ENCODE measurements at regions not wholly inside any gene's neighbourhood (a gene's known extent, or its start where the extent isn't known, plus 50 kb on each side); places are given as distances from the start of the nearest gene placed in this dataset.

DNA sequence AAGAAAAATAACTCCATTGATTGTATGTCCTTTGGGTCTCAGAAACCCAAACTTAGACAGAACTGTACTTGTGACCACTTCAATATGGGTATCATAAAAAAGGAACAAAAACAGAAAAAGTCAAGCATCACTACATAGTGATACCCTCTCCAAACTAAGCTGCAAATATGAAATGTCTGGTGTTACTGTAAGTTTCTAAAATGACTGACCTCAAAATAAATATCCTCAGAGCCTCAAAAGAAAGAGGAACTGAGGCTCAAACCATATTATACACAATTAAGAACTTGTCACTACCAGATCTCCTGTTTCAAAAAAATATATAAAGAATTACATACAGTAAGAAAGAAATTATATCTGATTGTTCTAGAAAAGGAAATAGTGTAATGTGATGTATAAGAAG, 787.9 kb upstream of the KLHL1 start:
- TF ChIP-seq FOXP2 (optimal IDR thresholded peaks at IDR 0.05; ENCODE audit: control extremely low read depth, extremely low read length, insufficient read depth) = no peak
- no peak for TF ChIP-seq POLR2AphosphoS5 (IDR thresholded peaks at IDR 0.05; ENCODE audit: borderline replicate concordance, low read depth, low read length)
- TF ChIP-seq EZH2 (IDR thresholded peaks at IDR 0.05) = no peak
- Histone ChIP-seq H3K9me3 (ENCODE audit: low read depth, low read length) (no peaks in the 10 kb centered on the region), H3K4me3 (no peak overlapping the region), H3K9ac (ENCODE audit: insufficient read length) (no peak overlapping the region), H3K27ac (no peak overlapping the region), H3K36me3 (ENCODE audit: insufficient read depth, low read length) (no peaks in the 10 kb centered on the region)
- no peak for DNase-seq (ENCODE audit: low read depth, low spot score)

DNA sequence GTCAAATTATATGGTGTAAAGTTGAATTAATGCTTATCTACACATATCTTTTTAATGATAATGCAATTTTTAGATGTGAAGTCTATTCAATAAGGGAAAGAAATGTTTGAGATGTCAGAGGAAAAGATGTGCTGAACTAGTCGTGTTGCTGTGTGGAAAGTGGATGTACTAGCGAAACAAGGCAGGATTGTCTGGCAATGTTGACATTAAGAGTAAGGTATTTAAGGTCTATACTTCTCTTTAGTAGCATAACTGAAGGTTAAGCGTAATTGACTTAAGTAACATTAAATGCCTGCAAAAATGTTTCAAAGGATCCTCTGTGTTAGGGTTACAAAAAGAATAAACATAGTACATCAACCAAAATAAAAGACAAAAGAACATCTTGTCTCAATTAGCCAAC, 787.3 kb upstream of the KLHL1 start:
- no peaks in the 10 kb centered on the region for H3K36me3 ChIP-seq (ENCODE audit: insufficient read depth, low read length)
- H3K9me3 ChIP-seq (ENCODE audit: low read depth, low read length) = no peaks in the 10 kb centered on the region
- TF ChIP-seq FOXP2 (optimal IDR thresholded peaks at IDR 0.05; ENCODE audit: control extremely low read depth, extremely low read length, insufficient read depth) = no peak
- no peak for TF ChIP-seq POLR2AphosphoS5 (IDR thresholded peaks at IDR 0.05; ENCODE audit: borderline replicate concordance, low read depth, low read length)
- TF ChIP-seq EZH2 (IDR thresholded peaks at IDR 0.05) = no peak
- no peak overlapping the region for H3K4me3 ChIP-seq
- no peak overlapping the region for H3K9ac ChIP-seq (ENCODE audit: insufficient read length)
- no peak for DNase-seq (ENCODE audit: low read depth, low spot score)
- H3K27ac ChIP-seq = no peak overlapping the region

DNA sequence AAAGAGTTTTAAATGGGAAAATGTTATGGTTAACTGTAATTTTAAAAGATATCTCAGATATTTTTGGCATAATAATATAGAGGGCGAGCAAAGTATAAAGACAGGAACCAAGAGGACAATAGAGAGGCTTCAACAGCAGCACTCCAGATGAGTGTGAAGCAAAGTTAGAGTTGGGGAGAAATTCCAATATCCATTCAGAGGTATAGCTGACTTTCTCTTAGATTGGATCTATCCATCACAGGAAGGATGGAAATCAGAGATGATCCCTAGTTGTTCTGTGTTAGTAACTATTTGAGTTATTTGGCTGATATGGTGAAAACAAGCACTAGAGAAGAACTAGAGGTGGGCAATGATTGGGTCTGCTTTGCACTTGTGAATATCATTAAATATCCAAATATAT, 786.0 kb upstream of the KLHL1 start:
- no peak for DNase-seq (ENCODE audit: low read depth, low spot score)
- Histone ChIP-seq H3K36me3 (ENCODE audit: insufficient read depth, low read length) (no peaks in the 10 kb centered on the region), H3K9me3 (ENCODE audit: low read depth, low read length) (no peaks in the 10 kb centered on the region), H3K27ac (no peak overlapping the region), H3K4me3 (no peak overlapping the region), H3K9ac (ENCODE audit: insufficient read length) (no peak overlapping the region)
- no peak for TF ChIP-seq EZH2 (IDR thresholded peaks at IDR 0.05)
- no peak for TF ChIP-seq POLR2AphosphoS5 (IDR thresholded peaks at IDR 0.05; ENCODE audit: borderline replicate concordance, low read depth, low read length)
- no peak for TF ChIP-seq FOXP2 (optimal IDR thresholded peaks at IDR 0.05; ENCODE audit: control extremely low read depth, extremely low read length, insufficient read depth)

DNA sequence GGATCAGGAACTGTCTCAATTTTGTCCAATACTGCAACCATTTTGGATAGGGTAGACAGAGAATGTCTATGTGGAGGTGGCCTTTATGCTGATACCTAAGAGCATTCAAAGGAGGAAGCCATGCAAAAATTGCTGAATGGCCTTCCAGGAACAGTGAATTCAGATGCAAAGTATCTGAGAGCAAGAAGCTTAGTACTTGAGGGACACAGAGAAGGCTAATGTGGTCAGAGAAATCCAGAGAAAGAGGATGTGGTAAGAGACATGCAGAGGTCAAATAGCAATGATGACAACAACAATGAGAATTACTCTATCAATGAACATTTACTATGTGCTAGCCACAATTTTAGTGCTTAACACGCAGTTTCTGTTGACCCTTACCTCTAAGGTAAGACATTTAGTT, 785.6 kb upstream of the KLHL1 start:
- Histone ChIP-seq H3K36me3 (ENCODE audit: insufficient read depth, low read length) (no peaks in the 10 kb centered on the region), H3K9ac (ENCODE audit: insufficient read length) (no peak overlapping the region), H3K9me3 (ENCODE audit: low read depth, low read length) (no peaks in the 10 kb centered on the region), H3K27ac (no peak overlapping the region), H3K4me3 (no peak overlapping the region)
- no peak for TF ChIP-seq EZH2 (IDR thresholded peaks at IDR 0.05)
- TF ChIP-seq FOXP2 (optimal IDR thresholded peaks at IDR 0.05; ENCODE audit: control extremely low read depth, extremely low read length, insufficient read depth) = no peak
- no peak for TF ChIP-seq POLR2AphosphoS5 (IDR thresholded peaks at IDR 0.05; ENCODE audit: borderline replicate concordance, low read depth, low read length)
- no peak for DNase-seq (ENCODE audit: low read depth, low spot score)

DNA sequence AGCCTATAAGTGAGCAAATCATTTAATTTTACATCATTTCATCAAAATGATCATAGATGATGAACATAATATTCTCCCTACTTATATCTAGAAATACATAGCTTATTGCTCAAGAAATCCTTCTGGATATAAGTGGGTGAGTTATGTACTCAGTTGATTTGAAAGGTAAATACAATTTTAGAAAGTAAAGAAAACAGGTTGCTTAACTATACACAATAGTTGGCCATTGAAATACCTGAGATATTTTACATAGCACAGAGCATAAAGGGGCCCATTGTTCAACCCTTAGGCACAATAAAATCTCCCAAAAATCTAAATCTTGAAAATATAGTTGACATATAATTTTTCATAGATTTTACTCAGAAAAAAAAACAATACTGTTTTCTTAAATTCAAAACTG, 782.0 kb upstream of the KLHL1 start:
- no peak overlapping the region for H3K27ac ChIP-seq
- H3K4me3 ChIP-seq = no peak overlapping the region
- no peaks in the 10 kb centered on the region for H3K36me3 ChIP-seq (ENCODE audit: insufficient read depth, low read length)
- no peak for TF ChIP-seq POLR2AphosphoS5 (IDR thresholded peaks at IDR 0.05; ENCODE audit: borderline replicate concordance, low read depth, low read length)
- no peak for TF ChIP-seq EZH2 (IDR thresholded peaks at IDR 0.05)
- TF ChIP-seq FOXP2 (optimal IDR thresholded peaks at IDR 0.05; ENCODE audit: control extremely low read depth, extremely low read length, insufficient read depth) = no peak
- H3K9ac ChIP-seq (ENCODE audit: insufficient read length) = no peak overlapping the region
- no peak for DNase-seq (ENCODE audit: low read depth, low spot score)
- H3K9me3 ChIP-seq (ENCODE audit: low read depth, low read length) = no peaks in the 10 kb centered on the region

DNA sequence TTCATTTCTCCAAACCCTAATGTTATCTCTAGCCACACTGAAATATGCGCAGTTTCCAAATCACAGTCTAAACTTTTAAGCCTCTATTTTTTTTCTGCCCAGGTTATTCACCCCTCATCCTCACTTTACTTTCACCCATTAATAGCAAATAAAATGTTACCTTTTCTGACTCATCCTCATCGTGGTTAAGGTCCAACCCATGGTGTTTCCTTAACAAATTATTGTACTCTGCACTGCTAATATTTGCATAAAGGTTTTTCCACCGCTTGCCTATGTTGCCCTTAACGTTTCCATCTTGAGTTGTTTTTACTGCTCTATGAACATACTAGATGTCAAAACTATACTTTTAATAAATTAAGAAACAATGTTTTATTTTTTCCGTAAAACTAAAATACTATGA, 780.9 kb upstream of the KLHL1 start:
- TF ChIP-seq FOXP2 (optimal IDR thresholded peaks at IDR 0.05; ENCODE audit: control extremely low read depth, extremely low read length, insufficient read depth) = no peak
- no peak for TF ChIP-seq POLR2AphosphoS5 (IDR thresholded peaks at IDR 0.05; ENCODE audit: borderline replicate concordance, low read depth, low read length)
- TF ChIP-seq EZH2 (IDR thresholded peaks at IDR 0.05) = no peak
- no peaks in the 10 kb centered on the region; the same call in 1 of the 2 replicates for H3K9me3 ChIP-seq (ENCODE audit: low read depth, low read length)
- H3K36me3 ChIP-seq (ENCODE audit: insufficient read depth, low read length) = no peaks in the 10 kb centered on the region
- no peak overlapping the region for H3K9ac ChIP-seq (ENCODE audit: insufficient read length)
- DNase-seq (ENCODE audit: low read depth, low spot score) = no peak
- no peak overlapping the region for H3K27ac ChIP-seq
- no peak overlapping the region for H3K4me3 ChIP-seq

DNA sequence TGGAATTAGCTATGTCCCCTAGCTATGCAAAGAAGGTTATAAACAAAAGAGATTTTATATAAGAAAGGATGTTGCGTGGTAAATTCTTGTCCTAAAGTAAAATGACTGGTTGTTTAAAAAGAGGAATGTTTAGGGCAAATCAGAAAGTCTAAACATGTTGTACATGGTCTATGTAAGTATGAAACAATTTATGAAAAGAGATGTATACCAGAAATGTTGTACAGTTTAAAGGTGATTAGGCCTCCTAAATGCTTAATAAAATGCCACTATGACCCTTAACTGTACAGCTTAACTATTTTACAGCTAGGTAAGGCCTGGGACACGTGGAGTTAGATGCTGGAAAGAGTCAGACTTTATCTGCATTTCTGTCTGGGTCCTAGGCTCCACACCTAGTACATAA, 775.9 kb upstream of the KLHL1 start:
- no peaks in the 10 kb centered on the region for H3K36me3 ChIP-seq (ENCODE audit: insufficient read depth, low read length)
- H3K4me3 ChIP-seq = no peak overlapping the region
- no peak for DNase-seq (ENCODE audit: low read depth, low spot score)
- no peak for TF ChIP-seq POLR2AphosphoS5 (IDR thresholded peaks at IDR 0.05; ENCODE audit: borderline replicate concordance, low read depth, low read length)
- TF ChIP-seq FOXP2 (optimal IDR thresholded peaks at IDR 0.05; ENCODE audit: control extremely low read depth, extremely low read length, insufficient read depth) = no peak
- TF ChIP-seq EZH2 (IDR thresholded peaks at IDR 0.05) = no peak
- H3K9me3 ChIP-seq (ENCODE audit: low read depth, low read length) = no peaks in the 10 kb centered on the region; the same call in 1 of the 2 replicates
- no peak overlapping the region for H3K27ac ChIP-seq
- H3K9ac ChIP-seq (ENCODE audit: insufficient read length) = no peak overlapping the region

DNA sequence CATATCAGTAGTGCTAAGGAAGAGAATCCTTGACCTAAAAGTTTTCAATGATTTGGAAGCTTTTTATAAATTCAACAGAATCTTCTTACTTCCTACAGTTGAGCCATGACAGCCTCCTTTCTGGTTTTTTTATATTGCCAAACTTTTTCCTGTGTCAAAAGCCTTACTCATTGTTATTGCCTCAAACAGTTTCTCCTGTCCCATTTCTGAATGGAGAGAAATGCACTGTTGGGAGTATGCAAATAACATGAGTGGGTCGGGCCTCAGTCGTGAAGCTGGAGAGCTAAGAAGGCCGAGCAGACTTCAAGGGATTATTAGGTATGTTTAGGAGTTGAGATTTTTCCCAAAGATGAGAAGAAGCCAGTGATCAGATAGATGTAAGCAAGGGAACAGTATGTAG, 766.4 kb upstream of the KLHL1 start:
- no peak for DNase-seq (ENCODE audit: low read depth, low spot score)
- Histone ChIP-seq H3K36me3 (ENCODE audit: insufficient read depth, low read length) (no peaks in the 10 kb centered on the region), H3K4me3 (no peak overlapping the region), H3K9ac (ENCODE audit: insufficient read length) (no peak overlapping the region), H3K27ac (no peak overlapping the region), H3K9me3 (ENCODE audit: low read depth, low read length) (no peaks in the 10 kb centered on the region)
- TF ChIP-seq POLR2AphosphoS5 (IDR thresholded peaks at IDR 0.05; ENCODE audit: borderline replicate concordance, low read depth, low read length) (no peak), FOXP2 (optimal IDR thresholded peaks at IDR 0.05; ENCODE audit: control extremely low read depth, extremely low read length, insufficient read depth) (no peak)

DNA sequence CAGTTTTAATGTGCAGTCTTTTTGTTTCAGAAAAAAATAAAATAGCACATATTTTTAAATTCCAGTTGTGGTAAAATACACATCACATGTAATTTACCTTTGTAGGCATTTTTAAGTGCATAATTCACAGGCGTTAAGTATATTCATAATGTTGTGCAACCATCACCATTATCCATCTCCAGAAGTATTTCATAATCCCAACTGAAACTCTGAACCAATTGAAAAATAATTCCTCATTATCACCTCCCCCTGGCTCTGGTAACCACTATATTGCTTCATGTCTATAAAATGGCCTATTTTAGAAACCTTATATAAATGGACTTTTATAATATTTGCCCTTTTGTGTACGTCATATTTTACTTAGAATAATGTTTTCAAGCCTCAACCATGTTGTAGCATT, 756.5 kb upstream of the KLHL1 start:
- TF ChIP-seq POLR2AphosphoS5 (IDR thresholded peaks at IDR 0.05; ENCODE audit: borderline replicate concordance, low read depth, low read length) (no peak), FOXP2 (optimal IDR thresholded peaks at IDR 0.05; ENCODE audit: control extremely low read depth, extremely low read length, insufficient read depth) (no peak), EZH2 (IDR thresholded peaks at IDR 0.05) (no peak)
- H3K36me3 ChIP-seq (ENCODE audit: insufficient read depth, low read length) = no peaks in the 10 kb centered on the region
- H3K9ac ChIP-seq (ENCODE audit: insufficient read length) = no peak overlapping the region
- no peak overlapping the region for H3K4me3 ChIP-seq
- no peaks in the 10 kb centered on the region for H3K9me3 ChIP-seq (ENCODE audit: low read depth, low read length)
- DNase-seq (ENCODE audit: low read depth, low spot score) = no peak
- H3K27ac ChIP-seq = no peak overlapping the region

All from SK-N-MC (cell line).